HepG2 (cell line): ENCODE measurements at regions not wholly inside any gene's neighbourhood (a gene's known extent, or its start where the extent isn't known, plus 50 kb on each side); places are given as distances from the start of the nearest gene placed in this dataset.

Source experiments
- ATAC-seq: fragments of 200-7000 bp; cut with Tn5 transposase; 3 replicates; pipeline ENCODE4 v1.9.1; 2020; ENCODE audit warnings: mild to moderate bottlenecking, moderate library complexity
- BruUV-seq: library from RNA; stranded (reverse); fragments of 400-500 nt; replicated peaks from 2 replicates; lab custom pipeline; 2021; lab: Mats Ljungman, UMichigan
- CTCF ChIA-PET: fragments of 300-600 bp; formaldehyde crosslinking; extraction: SDS; loops from one replicate; lab custom pipeline; 2021; ENCODE audit warnings: low total read pairs, inconsistent platforms, low intra/inter-chr PET ratio; lab: Yijun Ruan, JAX
- POLR2A ChIA-PET: fragments of 350-600 bp; sonication (Branson Sonifier 250); formaldehyde crosslinking; loops from one replicate; lab custom pipeline; 2020; ENCODE audit warnings: antibody characterized with exemption, inconsistent platforms; lab: Yijun Ruan, JAX
- DNase-seq: peaks from one replicate; pipeline ENCODE4 v3.0.0-alpha.2; 2015; ENCODE audit warnings: low spot score
- FAIRE-seq: peaks from 3 replicates; lab custom pipeline; 2011; peaks lifted over from hg19 to GRCh38; lab: Jason Lieb, UNC
- H2AFZ ChIP-seq: one replicate; pipeline ENCODE4 v1.6.1; 2011; ENCODE audit warnings: low read length, inconsistent platforms
- H3K27ac ChIP-seq: fragments of 300-600 bp; 3 replicates; pipeline ENCODE4 v1.8.0; 2011; ENCODE audit warnings: mixed run types, mild to moderate bottlenecking, mixed read lengths, low read length, inconsistent platforms; ENCODE audit not compliant: insufficient read depth; ENCODE audit errors: extremely low read length
- H3K27me3 ChIP-seq, 2 experiments: fragments of 200-600 bp in 1 of 2; 2 replicates in 1 of 2; 3 replicates in 1 of 2; pipeline versions ENCODE4 v1.6.0 to v1.8.0; 2011; ENCODE audit warnings: low read length in 2 of 2, mild to moderate bottlenecking in 2 of 2, moderate library complexity in 2 of 2, inconsistent platforms in 1 of 2; ENCODE audit not compliant: insufficient read depth in 2 of 2, control insufficient read depth in 1 of 2
- H3K36me3 ChIP-seq, 2 experiments: fragments of 200-600 bp in 1 of 2; replicated peaks in 1 of 2; 2 replicates in 1 of 2; 3 replicates in 1 of 2; pipeline versions ENCODE4 v1.5.1 to v1.8.0; 2011; ENCODE audit warnings: low read length in 2 of 2, inconsistent platforms in 1 of 2; ENCODE audit not compliant: insufficient read depth in 2 of 2, control insufficient read depth in 1 of 2
- H3K4me1 ChIP-seq: 2 replicates; pipeline ENCODE4 v1.5.1; 2012; ENCODE audit warnings: low read length, inconsistent platforms; ENCODE audit not compliant: insufficient read depth
- H3K4me2 ChIP-seq: 2 replicates; pipeline ENCODE4 v1.6.0; 2011; ENCODE audit warnings: low read depth, low read length, inconsistent platforms
- H3K4me3 ChIP-seq, 3 experiments: fragments of 200-600 bp in 1 of 3; sonication (generic), shearing (Covaris generic) in 1 of 3; replicated peaks in 1 of 3; 2 replicates each; pipeline ENCODE4 v1.5.1; 2011 to 2016; ENCODE audit warnings: low read length in 3 of 3, inconsistent platforms in 2 of 3, low read depth in 2 of 3, mild to moderate bottlenecking in 2 of 3, control low read depth in 1 of 3, mixed read lengths in 1 of 3; ENCODE audit not compliant: insufficient read depth in 1 of 3
- H3K79me2 ChIP-seq: one replicate; pipeline ENCODE4 v1.6.1; 2011; ENCODE audit warnings: low read length, inconsistent platforms; ENCODE audit not compliant: insufficient read depth
- H3K9ac ChIP-seq: 2 replicates; pipeline ENCODE4 v1.6.0; 2011; ENCODE audit warnings: mild to moderate bottlenecking, low read depth, low read length, inconsistent platforms; ENCODE audit not compliant: insufficient read depth
- H3K9me3 ChIP-seq: 2 replicates; pipeline ENCODE4 v1.5.1; 2012; ENCODE audit warnings: mild to moderate bottlenecking, low read length
- H4K20me1 ChIP-seq: 2 replicates; pipeline ENCODE4 v1.6.0; 2011; ENCODE audit warnings: inconsistent platforms, mild to moderate bottlenecking, low read length, moderate library complexity; ENCODE audit not compliant: insufficient read depth
- TOE1 ChIP-seq: sonication (generic); formaldehyde crosslinking; IDR thresholded peaks from 2 replicates; pipeline ENCODE4 v1.4.0; 2020; ENCODE audit warnings: mild to moderate bottlenecking, missing genetic modification reagents
- ZBTB44 ChIP-seq: sonication (generic); formaldehyde crosslinking; IDR thresholded peaks from 2 replicates; pipeline ENCODE4 v1.4.0; 2020; ENCODE audit warnings: missing genetic modification reagents
- ZBTB49 ChIP-seq: sonication (generic); formaldehyde crosslinking; IDR thresholded peaks from 2 replicates; pipeline ENCODE4 v1.4.0; 2020; ENCODE audit warnings: missing genetic modification reagents, borderline replicate concordance
- ZNF549 ChIP-seq: sonication (generic); formaldehyde crosslinking; IDR thresholded peaks from 2 replicates; pipeline ENCODE4 v1.5.0; 2020; ENCODE audit warnings: missing genetic modification reagents
- ZNF772 ChIP-seq: sonication (generic); formaldehyde crosslinking; IDR thresholded peaks from 2 replicates; pipeline ENCODE4 v1.5.0; 2020; ENCODE audit warnings: mild to moderate bottlenecking, missing genetic modification reagents
- WGBS: methylation state at CpG from one replicate; pipeline ENCODE4 v1.1.6; 2017; ENCODE audit warnings: low lambda C conversion rate; 5-methylcytosine and 5-hydroxymethylcytosine counted together
- in situ Hi-C: cut with HindIII; loops from 2 replicates; pipeline ENCODE4 v1.10.0; 2017; ENCODE audit warnings: low pct_unique_long_range_greater_than_20kb; ENCODE audit not compliant: extremely low pct_ligation_motif_present
- intact Hi-C: fragments of 100-400 bp; cut with micrococcal nuclease; formaldehyde crosslinking; loops from one replicate; pipeline ENCODE4 v1.10.0; 2022; ENCODE audit not compliant: unreplicated experiment

GRCh38 chr18:56119681-56120080, 518.7 kb downstream of the TXNL1 start:
- no peak for ATAC-seq
- 1% methylated on average over 4 of the region's 4 CpGs for WGBS
- H3K79me2 ChIP-seq: no peaks in the 10 kb centered on the region
- FAIRE-seq: no peak
- BruUV-seq: no TSS peak
- H2AFZ ChIP-seq: no peak overlapping the region
- H3K36me3 ChIP-seq: no peaks in the 10 kb centered on the region
- no peak for DNase-seq
- no peak overlapping the region for H3K9ac ChIP-seq
- H4K20me1 ChIP-seq: no peaks in the 10 kb centered on the region
- in situ Hi-C loops: no loop called here
- intact Hi-C loops: no loop called here
- H3K4me3 ChIP-seq: no peak overlapping the region
- H3K27me3 ChIP-seq: no peaks in the 10 kb centered on the region
- H3K4me2 ChIP-seq: no peak overlapping the region
- no peaks in the 10 kb centered on the region for H3K4me1 ChIP-seq
- H3K9me3 ChIP-seq: peaks cover 97% of the 10 kb centered on the region
- no peak overlapping the region for H3K27ac ChIP-seq
- ChIA-PET POLR2A (no interaction called here), CTCF (no interaction called here)
- no peak for TF ChIP-seq TOE1 (CRISPR knock-in tag)

- Histone ChIP-seq H4K20me1 (no peaks in the 10 kb centered on the region), H3K9ac (no peak overlapping the region), H3K4me2 (no peak overlapping the region), H3K4me3 (no peak overlapping the region), H3K4me1 (no peaks in the 10 kb centered on the region), H3K79me2 (no peaks in the 10 kb centered on the region), H3K27me3 (no peaks in the 10 kb centered on the region), H3K36me3 (no peaks in the 10 kb centered on the region), H3K27ac (no peak overlapping the region), H3K9me3 (peaks cover 97% of the 10 kb centered on the region), H2AFZ (no peak overlapping the region)
- POLR2A ChIA-PET: no interaction called here
- CTCF ChIA-PET: no interaction called here
- DNase-seq (no peak), ATAC-seq (no peak), FAIRE-seq (no peak)
- BruUV-seq: no TSS peak
- in situ Hi-C loops (no loop called here), intact Hi-C loops (no loop called here)
- WGBS: 5% methylated on average over 2 of the region's 2 CpGs
- TF ChIP-seq ZNF772 (no peak), ZNF549 (no peak), ZBTB44 (CRISPR knock-in tag) (no peak), ZBTB49 (no peak)
Observed at GRCh38 chr18:56118422-56118821, 520.0 kb downstream of the TXNL1 start.
